Stimulated activated CD4-positive, alpha-beta T cell treated with anti-CD3 and anti-CD28 coated beads, Interleukin-1b, Interleukin-23, amount 100 ng/mL, for 48 hours (primary cell): ENCODE measurements at regions not wholly inside any gene's neighbourhood (a gene's known extent, or its start where the extent isn't known, plus 50 kb on each side); places are given as distances from the start of the nearest gene placed in this dataset.

Experiments
- DNase-seq: peaks from one replicate; pipeline ENCODE4 v3.0.0-alpha.2; 2020

GRCh38 chr9:80399606-80400005, 827.8 kb downstream of the TLE4 start:
- DNase-seq, result no peak

- DNase-seq, result no peak
Measured at GRCh38 chr9:80387828-80388227, 816.1 kb downstream of the TLE4 start.

- no peak for DNase-seq
Measured at GRCh38 chr9:80385246-80385645, 813.5 kb downstream of the TLE4 start.

GRCh38 chr9:80383331-80383730, 811.6 kb downstream of the TLE4 start:
- no peak for DNase-seq

- DNase-seq, result no peak
Measured at GRCh38 chr9:80382211-80382891, 810.6 kb downstream of the TLE4 start.

GRCh38 chr9:80380301-80380700, 808.5 kb downstream of the TLE4 start:
- DNase-seq, result no peak

GRCh38 chr9:80378669-80379293, 807.0 kb downstream of the TLE4 start:
- no peak for DNase-seq

- DNase-seq, result no peak
Measured at GRCh38 chr9:80376180-80376579, 804.4 kb downstream of the TLE4 start.

GRCh38 chr9:80375477-80375876, 803.7 kb downstream of the TLE4 start:
- no peak for DNase-seq

GRCh38 chr9:80369641-80370040, 797.9 kb downstream of the TLE4 start:
- no peak for DNase-seq

GRCh38 chr9:80366626-80367025, 794.9 kb downstream of the TLE4 start:
- DNase-seq, result no peak

- DNase-seq, result no peak
Measured at GRCh38 chr9:80359941-80360881, 788.4 kb downstream of the TLE4 start.

GRCh38 chr9:80359291-80359690, 787.5 kb downstream of the TLE4 start:
- DNase-seq, result no peak

GRCh38 chr9:80352967-80353366, 781.2 kb downstream of the TLE4 start:
- no peak for DNase-seq

GRCh38 chr9:80351612-80352011, 779.8 kb downstream of the TLE4 start:
- no peak for DNase-seq

GRCh38 chr9:80326105-80326504, 754.3 kb downstream of the TLE4 start:
- no peak for DNase-seq

- no peak for DNase-seq
Measured at GRCh38 chr9:80320916-80321315, 749.2 kb downstream of the TLE4 start.

GRCh38 chr9:80320480-80320879, 748.7 kb downstream of the TLE4 start:
- DNase-seq, result no peak

GRCh38 chr9:80305136-80305535, 733.4 kb downstream of the TLE4 start:
- no peak for DNase-seq

- DNase-seq, result no peak
Measured at GRCh38 chr9:80294955-80295354, 723.2 kb downstream of the TLE4 start.

- no peak for DNase-seq
Measured at GRCh38 chr9:80294318-80294717, 722.6 kb downstream of the TLE4 start.

GRCh38 chr9:80292231-80292630, 720.5 kb downstream of the TLE4 start:
- DNase-seq, result no peak

- no peak for DNase-seq
Measured at GRCh38 chr9:80285326-80285725, 713.6 kb downstream of the TLE4 start.

- no peak for DNase-seq
Measured at GRCh38 chr9:80282766-80283165, 711.0 kb downstream of the TLE4 start.
